T-helper 2 cell treated with Interferon-gamma antibody and Interleukin-4, amounts not matched to agents 5 μg/mL and 100 μg/mL, for 36 hours (primary cell): ENCODE measurements at regions not wholly inside any gene's neighbourhood (a gene's known extent, or its start where the extent isn't known, plus 50 kb on each side); places are given as distances from the start of the nearest gene placed in this dataset.

Source experiments
- DNase-seq: peaks from one replicate; pipeline ENCODE4 v3.0.0; 2021; ENCODE audit warnings: low spot score
- H3K27ac Mint-ChIP-seq: one replicate; pipeline ENCODE4 v1.8.0; 2021; ENCODE audit warnings: mild to moderate bottlenecking, mixed read lengths
- H3K27me3 Mint-ChIP-seq: one replicate; pipeline ENCODE4 v1.8.0; 2021; ENCODE audit warnings: low read depth, mixed read lengths
- H3K36me3 Mint-ChIP-seq: one replicate; pipeline ENCODE4 v1.8.0; 2021; ENCODE audit warnings: low read depth, mixed read lengths
- H3K4me1 Mint-ChIP-seq: one replicate; pipeline ENCODE4 v1.8.0; 2021; ENCODE audit warnings: low read depth, mixed read lengths
- H3K4me3 Mint-ChIP-seq: one replicate; pipeline ENCODE4 v1.8.0; 2022; ENCODE audit warnings: mild to moderate bottlenecking, moderate library complexity, mixed read lengths
- H3K9me3 Mint-ChIP-seq: one replicate; pipeline ENCODE4 v1.8.0; 2021; ENCODE audit warnings: mixed read lengths

GRCh38 chr20:56859801-56860261 is 230.7 kb downstream of the TFAP2C start:
- no peaks in the 10 kb centered on the region for H3K36me3 Mint-ChIP-seq
- peaks cover 6% of the 10 kb centered on the region for H3K27me3 Mint-ChIP-seq
- H3K27ac Mint-ChIP-seq = no peak overlapping the region
- H3K4me1 Mint-ChIP-seq = no peaks in the 10 kb centered on the region
- no peak for DNase-seq
- no peak overlapping the region for H3K4me3 Mint-ChIP-seq
- no peaks in the 10 kb centered on the region for H3K9me3 Mint-ChIP-seq

DNA sequence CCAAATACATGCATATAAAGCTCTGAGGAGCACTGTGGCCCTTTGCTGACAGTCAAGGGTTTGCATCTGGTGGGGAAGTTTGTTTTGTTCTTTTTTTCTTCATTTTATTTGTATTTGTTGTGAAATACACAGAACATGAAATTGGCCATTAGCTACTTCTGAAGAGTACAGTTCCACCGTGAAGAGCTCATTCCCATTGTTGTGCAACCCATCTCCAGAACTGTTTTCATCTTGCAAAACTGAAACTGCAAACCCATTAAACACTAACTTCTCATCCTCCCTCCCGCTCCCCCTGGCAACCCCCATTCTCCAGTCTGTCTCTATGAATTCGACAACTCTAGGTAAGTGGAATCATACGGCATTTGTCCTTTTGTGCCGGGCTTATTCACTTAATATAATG is 231.3 kb downstream of the TFAP2C start:
- H3K36me3 Mint-ChIP-seq = no peaks in the 10 kb centered on the region
- H3K9me3 Mint-ChIP-seq = no peaks in the 10 kb centered on the region
- DNase-seq = no peak
- H3K4me1 Mint-ChIP-seq = no peaks in the 10 kb centered on the region
- H3K4me3 Mint-ChIP-seq = no peak overlapping the region
- no peak overlapping the region for H3K27ac Mint-ChIP-seq
- peaks cover 6% of the 10 kb centered on the region for H3K27me3 Mint-ChIP-seq

- Mint-ChIP-seq H3K36me3 (no peaks in the 10 kb centered on the region), H3K4me1 (no peaks in the 10 kb centered on the region), H3K9me3 (no peaks in the 10 kb centered on the region), H3K27ac (no peak overlapping the region), H3K4me3 (no peak overlapping the region), H3K27me3 (peaks cover 6% of the 10 kb centered on the region)
- no peak for DNase-seq
Observed at GRCh38 chr20:56861590-56861989, 232.5 kb downstream of the TFAP2C start.

- Mint-ChIP-seq H3K27ac (no peak overlapping the region), H3K9me3 (no peaks in the 10 kb centered on the region), H3K27me3 (peaks cover 6% of the 10 kb centered on the region), H3K36me3 (no peaks in the 10 kb centered on the region), H3K4me1 (no peaks in the 10 kb centered on the region), H3K4me3 (no peak overlapping the region)
- DNase-seq = no peak
Observed at GRCh38 chr20:56865055-56865454, 235.9 kb downstream of the TFAP2C start.

GRCh38 chr20:56867128-56867527 is 238.0 kb downstream of the TFAP2C start:
- H3K9me3 Mint-ChIP-seq = no peaks in the 10 kb centered on the region
- no peak for DNase-seq
- H3K27me3 Mint-ChIP-seq = no peaks in the 10 kb centered on the region
- no peak overlapping the region for H3K27ac Mint-ChIP-seq
- H3K4me3 Mint-ChIP-seq = no peak overlapping the region
- no peaks in the 10 kb centered on the region for H3K36me3 Mint-ChIP-seq
- no peaks in the 10 kb centered on the region for H3K4me1 Mint-ChIP-seq

- no peaks in the 10 kb centered on the region for H3K36me3 Mint-ChIP-seq
- no peaks in the 10 kb centered on the region for H3K4me1 Mint-ChIP-seq
- DNase-seq = no peak
- H3K27me3 Mint-ChIP-seq = no peaks in the 10 kb centered on the region
- no peak overlapping the region for H3K27ac Mint-ChIP-seq
- no peaks in the 10 kb centered on the region for H3K9me3 Mint-ChIP-seq
- H3K4me3 Mint-ChIP-seq = no peak overlapping the region
Observed at GRCh38 chr20:56868746-56869145, 239.6 kb downstream of the TFAP2C start.

GRCh38 chr20:56870271-56870670 is 241.2 kb downstream of the TFAP2C start:
- Mint-ChIP-seq H3K9me3 (no peaks in the 10 kb centered on the region), H3K27me3 (no peaks in the 10 kb centered on the region), H3K27ac (no peak overlapping the region), H3K4me1 (no peaks in the 10 kb centered on the region), H3K4me3 (no peak overlapping the region), H3K36me3 (no peaks in the 10 kb centered on the region)
- no peak for DNase-seq

GRCh38 chr20:56871691-56872090 is 242.6 kb downstream of the TFAP2C start:
- H3K9me3 Mint-ChIP-seq = no peaks in the 10 kb centered on the region
- no peaks in the 10 kb centered on the region for H3K27me3 Mint-ChIP-seq
- H3K4me3 Mint-ChIP-seq = no peak overlapping the region
- no peaks in the 10 kb centered on the region for H3K36me3 Mint-ChIP-seq
- no peak overlapping the region for H3K27ac Mint-ChIP-seq
- no peaks in the 10 kb centered on the region for H3K4me1 Mint-ChIP-seq
- DNase-seq = no peak

- no peak overlapping the region for H3K27ac Mint-ChIP-seq
- H3K9me3 Mint-ChIP-seq = no peaks in the 10 kb centered on the region
- no peaks in the 10 kb centered on the region for H3K27me3 Mint-ChIP-seq
- DNase-seq = no peak
- no peak overlapping the region for H3K4me3 Mint-ChIP-seq
- H3K36me3 Mint-ChIP-seq = no peaks in the 10 kb centered on the region
- no peaks in the 10 kb centered on the region for H3K4me1 Mint-ChIP-seq
Observed at GRCh38 chr20:56872620-56873458, 243.7 kb downstream of the TFAP2C start.

GRCh38 chr20:56873836-56874235 is 244.7 kb downstream of the TFAP2C start:
- Mint-ChIP-seq H3K4me1 (no peaks in the 10 kb centered on the region), H3K4me3 (no peak overlapping the region), H3K27me3 (no peaks in the 10 kb centered on the region), H3K9me3 (no peaks in the 10 kb centered on the region), H3K27ac (no peak overlapping the region), H3K36me3 (no peaks in the 10 kb centered on the region)
- no peak for DNase-seq

DNA sequence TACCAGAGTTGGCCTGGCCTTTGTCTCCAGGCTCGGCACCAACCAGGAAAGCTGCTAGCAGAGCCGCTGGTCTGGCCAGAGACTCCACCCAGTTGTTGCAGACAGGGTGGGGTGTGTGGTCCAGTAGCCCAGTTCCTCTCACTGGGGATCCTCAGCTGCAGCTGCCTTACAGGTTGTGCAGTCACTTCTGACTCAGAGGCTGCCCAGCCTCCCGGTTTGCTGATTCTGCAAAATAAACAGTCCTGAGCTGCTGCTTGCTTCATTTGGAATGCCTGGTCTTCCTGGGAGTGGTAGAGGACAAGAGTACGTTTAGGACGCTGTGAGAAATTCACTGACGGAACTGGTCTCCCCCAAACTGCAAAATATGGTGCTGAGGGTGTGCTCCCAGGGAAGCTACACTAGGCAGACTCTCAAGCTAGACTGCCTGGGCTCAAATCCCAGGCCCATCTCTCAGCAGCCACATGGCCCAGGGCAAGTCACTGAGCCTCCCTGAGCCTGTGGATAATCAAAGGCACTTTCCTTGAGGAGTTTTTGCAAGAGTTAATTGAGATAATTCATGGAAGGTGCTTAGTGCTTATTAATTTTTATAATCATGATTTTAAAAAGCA is 246.1 kb downstream of the TFAP2C start:
- Mint-ChIP-seq H3K27ac (no peak overlapping the region), H3K9me3 (no peaks in the 10 kb centered on the region), H3K27me3 (no peaks in the 10 kb centered on the region), H3K4me1 (no peaks in the 10 kb centered on the region), H3K4me3 (no peak overlapping the region), H3K36me3 (no peaks in the 10 kb centered on the region)
- DNase-seq = no peak

- no peaks in the 10 kb centered on the region for H3K36me3 Mint-ChIP-seq
- no peak overlapping the region for H3K4me3 Mint-ChIP-seq
- no peaks in the 10 kb centered on the region for H3K9me3 Mint-ChIP-seq
- H3K27me3 Mint-ChIP-seq = no peaks in the 10 kb centered on the region
- no peaks in the 10 kb centered on the region for H3K4me1 Mint-ChIP-seq
- no peak for DNase-seq
- H3K27ac Mint-ChIP-seq = no peak overlapping the region
Observed at GRCh38 chr20:56875803-56876202, 246.7 kb downstream of the TFAP2C start.

- Mint-ChIP-seq H3K27ac (no peak overlapping the region), H3K27me3 (no peaks in the 10 kb centered on the region), H3K4me3 (no peak overlapping the region), H3K4me1 (no peaks in the 10 kb centered on the region), H3K9me3 (no peaks in the 10 kb centered on the region), H3K36me3 (no peaks in the 10 kb centered on the region)
- no peak for DNase-seq
Observed at GRCh38 chr20:56885521-56885920, 256.4 kb downstream of the TFAP2C start.

GRCh38 chr20:56890011-56890410 is 260.9 kb downstream of the TFAP2C start:
- Mint-ChIP-seq H3K36me3 (no peaks in the 10 kb centered on the region), H3K4me3 (no peak overlapping the region), H3K4me1 (peaks cover 5% of the 10 kb centered on the region), H3K9me3 (peaks cover 4% of the 10 kb centered on the region), H3K27ac (no peak overlapping the region), H3K27me3 (no peaks in the 10 kb centered on the region)
- DNase-seq = no peak
